Activated CD4-positive, alpha-beta T cell treated with anti-CD3 and anti-CD28 coated beads, Interleukin-2, amount 10 ng/mL, durations not matched to agents 24 days and 14 days (primary cell): ENCODE measurements at regions not wholly inside any gene's neighbourhood (a gene's known extent, or its start where the extent isn't known, plus 50 kb on each side); places are given as distances from the start of the nearest gene placed in this dataset.
"Not testable (repeated sequence)": the region's sequence is repeated elsewhere in the genome, so short reads cannot be mapped to it uniquely, and the experiment has no call there.

Experiments
- DNase-seq: peaks from one replicate; pipeline ENCODE4 v3.0.0; 2022
- H3K27ac Mint-ChIP-seq: one replicate; pipeline ENCODE4 v1.8.0; 2022; ENCODE audit warnings: mild to moderate bottlenecking, mixed read lengths
- H3K27me3 Mint-ChIP-seq: one replicate; pipeline ENCODE4 v1.8.0; 2022; ENCODE audit warnings: mixed read lengths
- H3K36me3 Mint-ChIP-seq: one replicate; pipeline ENCODE4 v1.8.0; 2022; ENCODE audit warnings: low read depth, mild to moderate bottlenecking, mixed read lengths
- H3K4me1 Mint-ChIP-seq: one replicate; pipeline ENCODE4 v1.8.0; 2021; ENCODE audit warnings: mixed read lengths
- H3K4me3 Mint-ChIP-seq: one replicate; pipeline ENCODE4 v1.8.0; 2022; ENCODE audit warnings: mild to moderate bottlenecking, moderate library complexity, mixed read lengths
- H3K9me3 Mint-ChIP-seq: one replicate; pipeline ENCODE4 v1.8.0; 2021; ENCODE audit warnings: mixed read lengths
- intact Hi-C: fragments of 100-400 bp; cut with micrococcal nuclease; formaldehyde crosslinking; loops from one replicate; pipeline ENCODE4 v1.15.1; 2023

DNA sequence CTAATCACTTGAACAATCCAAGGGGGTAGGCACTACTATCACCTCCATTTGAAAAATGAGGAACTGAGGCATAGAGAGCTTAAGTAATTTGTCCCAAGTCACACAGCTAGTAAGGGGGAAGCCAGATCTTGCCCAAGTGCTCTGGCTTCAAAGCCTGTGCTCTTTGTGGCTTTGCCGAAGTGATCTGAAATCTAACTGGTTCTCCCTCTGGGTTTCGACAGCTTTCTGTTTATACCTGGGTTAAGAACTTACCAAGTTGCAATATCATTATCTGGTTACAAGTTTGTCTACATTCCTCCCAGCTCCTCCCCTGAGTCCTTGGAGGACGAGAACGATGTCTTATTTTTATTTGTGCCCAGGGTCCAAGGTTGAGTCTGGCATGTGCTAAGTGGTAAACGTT, 125.3 kb upstream of the RAI2 start:
- H3K4me1 Mint-ChIP-seq, result peaks cover 8% of the 10 kb centered on the region
- H3K36me3 Mint-ChIP-seq, result no peaks in the 10 kb centered on the region
- peaks cover 3% of the 10 kb centered on the region for H3K27me3 Mint-ChIP-seq
- intact Hi-C loops, result no loop called here
- H3K27ac Mint-ChIP-seq, result no peak overlapping the region
- no peak for DNase-seq
- no peak overlapping the region for H3K4me3 Mint-ChIP-seq
- H3K9me3 Mint-ChIP-seq, result no peaks in the 10 kb centered on the region

DNA sequence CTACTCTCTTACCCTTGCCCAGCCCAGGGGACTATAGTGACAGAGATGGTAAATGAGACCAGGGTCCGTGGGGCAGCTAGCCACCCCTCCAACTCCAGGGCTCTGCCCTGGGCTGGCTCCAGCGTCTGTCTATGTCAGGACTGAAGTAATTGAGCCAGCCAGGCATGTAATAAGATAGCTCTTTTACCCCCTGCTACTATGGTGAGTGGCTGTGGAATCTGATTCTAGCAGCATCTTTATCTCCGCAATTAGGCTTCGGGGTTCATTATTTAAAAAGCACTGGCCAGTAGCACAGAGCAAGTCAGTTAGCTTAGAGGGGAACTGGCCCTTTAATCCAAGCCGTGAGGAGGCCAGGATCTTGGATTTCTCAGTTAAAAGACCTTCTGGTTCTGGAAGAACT, 123.3 kb upstream of the RAI2 start:
- Mint-ChIP-seq H3K36me3 (no peaks in the 10 kb centered on the region), H3K27ac (no peak overlapping the region)
- intact Hi-C loops, result no loop called here

DNA sequence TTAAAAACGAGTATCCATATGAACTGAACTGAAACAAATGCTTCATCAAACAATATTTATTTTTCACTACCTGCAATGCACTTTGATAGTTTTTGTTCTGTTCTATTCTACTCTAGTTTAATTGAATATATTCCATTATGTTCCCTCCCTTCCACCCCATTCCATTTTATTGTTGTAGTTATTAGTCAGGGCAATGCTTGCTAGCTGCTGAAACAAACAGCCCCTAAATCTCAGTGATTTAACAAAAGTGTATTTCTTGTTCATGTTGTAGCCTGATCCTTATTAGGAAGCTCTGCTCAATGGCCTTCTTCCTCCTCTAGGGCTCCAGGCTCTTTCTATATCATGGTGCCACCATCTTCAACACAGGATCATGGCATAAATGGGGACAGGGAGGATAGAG, 122.3 kb upstream of the RAI2 start:
- no peaks in the 10 kb centered on the region for H3K9me3 Mint-ChIP-seq
- no peak for DNase-seq
- intact Hi-C loops, result no loop called here
- H3K4me3 Mint-ChIP-seq, result no peak overlapping the region
- no peaks in the 10 kb centered on the region for H3K27me3 Mint-ChIP-seq
- H3K27ac Mint-ChIP-seq, result no peak overlapping the region
- H3K4me1 Mint-ChIP-seq, result peaks cover 8% of the 10 kb centered on the region
- H3K36me3 Mint-ChIP-seq, result no peaks in the 10 kb centered on the region

More for the DNA sequence above, 123.3 kb upstream of the RAI2 start:
- Mint-ChIP-seq H3K4me3 (no peak overlapping the region), H3K9me3 (no peaks in the 10 kb centered on the region), H3K4me1 (peaks cover 8% of the 10 kb centered on the region), H3K27me3 (peaks cover 3% of the 10 kb centered on the region)
- DNase-seq, result no peak

DNA sequence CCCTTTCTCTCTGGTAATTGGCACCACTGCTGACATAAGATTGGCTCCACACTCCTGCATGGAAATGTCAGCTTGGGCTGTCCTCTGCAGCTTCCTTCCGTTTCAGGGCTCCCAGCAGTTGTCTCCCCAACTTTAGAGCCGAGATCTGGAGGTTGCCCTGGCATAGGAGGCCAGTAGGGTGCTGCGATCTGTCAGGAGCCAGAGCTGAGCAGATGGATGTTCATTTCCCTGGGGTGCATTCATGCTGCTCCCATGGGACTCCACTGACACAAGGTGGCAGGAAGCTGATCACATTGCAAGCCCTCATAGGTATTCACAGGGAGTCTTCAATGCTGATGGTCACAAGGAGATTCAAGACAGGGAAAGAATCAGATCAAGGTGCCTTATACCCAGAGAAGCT, 116.6 kb upstream of the RAI2 start:
- H3K27me3 Mint-ChIP-seq, result no peaks in the 10 kb centered on the region
- H3K36me3 Mint-ChIP-seq, result no peaks in the 10 kb centered on the region
- no peaks in the 10 kb centered on the region for H3K9me3 Mint-ChIP-seq
- no peak overlapping the region for H3K27ac Mint-ChIP-seq
- no peak overlapping the region for H3K4me3 Mint-ChIP-seq
- intact Hi-C loops, result no loop called here
- H3K4me1 Mint-ChIP-seq, result no peaks in the 10 kb centered on the region
- no peak for DNase-seq

DNA sequence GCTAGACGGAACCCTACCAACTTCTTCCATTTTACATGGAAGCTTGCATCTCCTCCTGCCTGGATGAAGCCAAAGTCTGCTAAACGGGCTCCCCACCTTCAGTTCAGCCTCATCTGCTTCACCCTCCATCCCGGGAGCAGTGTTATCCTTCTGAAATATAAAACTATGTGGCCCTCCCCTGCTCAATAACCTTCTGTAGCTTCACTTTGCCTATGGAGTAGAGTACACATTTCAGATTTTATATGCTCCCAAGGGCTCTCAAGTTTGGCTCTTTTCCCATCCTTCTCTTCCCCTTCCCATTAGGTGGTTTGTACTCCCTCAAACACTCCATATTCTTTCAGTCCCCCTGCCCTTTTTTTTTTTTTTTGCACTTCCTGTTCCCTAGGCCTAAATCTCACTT, 115.9 kb upstream of the RAI2 start:
- Mint-ChIP-seq H3K36me3 (no peaks in the 10 kb centered on the region), H3K4me1 (no peaks in the 10 kb centered on the region), H3K27me3 (no peaks in the 10 kb centered on the region), H3K4me3 (no peak overlapping the region), H3K9me3 (no peaks in the 10 kb centered on the region), H3K27ac (no peak overlapping the region)
- no peak for DNase-seq
- intact Hi-C loops, result no loop called here

DNA sequence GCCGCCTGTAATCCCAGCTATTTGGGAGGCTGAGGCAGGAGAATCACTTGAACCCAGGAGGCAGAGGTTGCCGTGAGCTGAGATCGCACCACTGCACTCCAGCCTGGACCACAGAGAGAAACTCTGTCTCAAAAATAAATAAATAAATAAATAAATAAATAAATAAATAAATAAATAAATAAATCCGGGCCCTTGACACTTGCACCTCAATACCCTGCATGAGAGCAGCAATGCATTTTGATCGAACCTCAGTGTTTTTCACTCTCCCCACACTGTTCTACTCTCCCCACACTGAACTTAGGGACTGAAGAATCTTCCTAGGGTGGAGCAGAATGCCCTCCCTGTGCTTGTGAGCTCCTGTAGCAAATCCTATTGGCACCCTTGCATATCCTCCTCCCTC, 114.3 kb upstream of the RAI2 start:
- DNase-seq, intact Hi-C loops, H3K4me3 Mint-ChIP-seq, H3K27me3 Mint-ChIP-seq, H3K27ac Mint-ChIP-seq, H3K9me3 Mint-ChIP-seq, H3K36me3 Mint-ChIP-seq, H3K4me1 Mint-ChIP-seq: not testable (repeated sequence)

DNA sequence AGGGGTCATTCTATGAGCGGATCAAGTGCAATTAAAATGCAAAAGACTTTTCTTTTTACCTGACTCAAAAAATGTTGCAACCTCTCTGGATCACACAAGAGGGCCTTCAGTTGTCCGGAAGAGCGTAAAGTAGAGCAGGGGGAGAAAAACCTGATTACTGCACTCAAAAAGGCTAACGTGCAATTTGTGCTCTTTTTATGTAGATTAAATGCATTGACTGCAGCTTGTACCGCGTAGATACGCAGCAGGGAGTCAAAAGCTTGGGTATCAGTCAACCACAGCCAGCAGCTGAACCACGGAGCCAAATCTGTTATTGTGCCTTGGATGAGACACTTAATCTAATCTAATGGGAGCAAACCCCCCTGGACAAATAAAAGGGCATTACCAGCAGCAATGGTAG, 107.3 kb upstream of the RAI2 start:
- no peaks in the 10 kb centered on the region for H3K27me3 Mint-ChIP-seq
- H3K4me3 Mint-ChIP-seq, result no peak overlapping the region
- DNase-seq, result no peak
- no peak overlapping the region for H3K27ac Mint-ChIP-seq
- intact Hi-C loops, result no loop called here
- no peaks in the 10 kb centered on the region for H3K36me3 Mint-ChIP-seq
- no peaks in the 10 kb centered on the region for H3K9me3 Mint-ChIP-seq
- H3K4me1 Mint-ChIP-seq, result no peaks in the 10 kb centered on the region

DNA sequence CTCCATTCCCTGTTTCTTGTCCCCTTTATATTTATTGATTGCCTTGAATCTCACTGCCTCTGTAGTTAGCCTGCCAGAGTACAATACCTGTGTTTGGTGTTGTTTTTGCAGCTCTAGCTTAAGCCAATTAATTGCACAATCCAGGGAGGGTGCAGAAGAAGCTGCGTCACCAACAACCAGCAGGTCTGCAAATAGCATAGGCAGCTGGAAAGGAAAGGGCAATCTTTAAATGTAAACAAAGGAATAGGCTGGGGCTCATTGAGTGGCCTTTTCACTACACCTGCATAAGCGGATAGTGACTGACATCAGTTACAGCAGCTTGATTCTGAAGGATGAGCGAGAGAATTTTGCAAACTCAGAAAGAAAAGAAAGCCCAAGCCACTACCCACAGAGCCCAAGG, 106.8 kb upstream of the RAI2 start:
- Mint-ChIP-seq H3K27ac (no peak overlapping the region), H3K9me3 (no peaks in the 10 kb centered on the region), H3K4me1 (no peaks in the 10 kb centered on the region), H3K4me3 (no peak overlapping the region), H3K27me3 (no peaks in the 10 kb centered on the region), H3K36me3 (no peaks in the 10 kb centered on the region)
- intact Hi-C loops, result no loop called here
- DNase-seq, result no peak

DNA sequence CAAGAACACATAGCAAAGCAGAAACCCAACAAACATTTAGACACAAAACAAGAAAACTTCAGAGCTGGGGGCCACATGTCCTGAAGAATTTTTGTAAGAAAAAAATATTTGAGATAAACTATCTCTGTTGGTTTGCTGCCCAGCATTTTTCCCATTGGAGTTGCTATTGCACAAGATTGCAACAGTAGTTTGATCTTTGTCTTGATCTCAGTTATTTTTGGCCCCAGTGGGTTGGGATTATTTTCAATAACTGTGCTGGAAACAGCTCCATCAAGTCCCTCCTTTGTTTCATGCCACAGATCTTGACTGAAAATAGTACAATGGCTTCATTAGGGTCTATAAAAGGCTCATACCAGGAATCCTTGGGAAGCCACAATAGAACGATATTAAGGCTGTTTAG, 103.8 kb upstream of the RAI2 start:
- H3K27me3 Mint-ChIP-seq, result no peaks in the 10 kb centered on the region
- intact Hi-C loops, result no loop called here
- no peaks in the 10 kb centered on the region for H3K36me3 Mint-ChIP-seq
- no peak for DNase-seq
- H3K9me3 Mint-ChIP-seq, result no peaks in the 10 kb centered on the region
- H3K27ac Mint-ChIP-seq, result no peak overlapping the region
- H3K4me1 Mint-ChIP-seq, result no peaks in the 10 kb centered on the region
- H3K4me3 Mint-ChIP-seq, result no peak overlapping the region

DNA sequence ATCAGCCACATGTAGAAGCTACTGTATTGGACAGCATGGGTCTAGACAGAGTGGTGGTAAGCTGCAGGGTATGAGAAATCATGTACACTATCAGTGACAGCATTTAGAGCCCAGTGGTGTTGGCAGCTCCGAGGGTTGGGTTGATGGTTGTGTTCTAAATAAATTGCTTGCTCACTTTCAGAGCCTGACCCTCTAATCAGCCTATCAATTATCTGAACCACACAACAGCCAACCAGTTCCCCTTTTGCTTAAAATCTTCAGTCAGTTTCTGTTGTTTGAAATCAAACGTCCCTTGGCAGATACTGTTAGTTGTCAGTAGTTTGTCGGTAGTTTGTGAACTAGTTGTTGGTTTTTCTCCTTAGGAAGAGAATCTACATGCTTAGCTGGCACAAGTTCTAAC, 99.8 kb upstream of the RAI2 start:
- no peak for DNase-seq
- H3K27ac Mint-ChIP-seq, result no peak overlapping the region
- intact Hi-C loops, result no loop called here
- no peaks in the 10 kb centered on the region for H3K4me1 Mint-ChIP-seq
- no peaks in the 10 kb centered on the region for H3K36me3 Mint-ChIP-seq
- no peak overlapping the region for H3K4me3 Mint-ChIP-seq
- H3K9me3 Mint-ChIP-seq, result no peaks in the 10 kb centered on the region
- no peaks in the 10 kb centered on the region for H3K27me3 Mint-ChIP-seq

DNA sequence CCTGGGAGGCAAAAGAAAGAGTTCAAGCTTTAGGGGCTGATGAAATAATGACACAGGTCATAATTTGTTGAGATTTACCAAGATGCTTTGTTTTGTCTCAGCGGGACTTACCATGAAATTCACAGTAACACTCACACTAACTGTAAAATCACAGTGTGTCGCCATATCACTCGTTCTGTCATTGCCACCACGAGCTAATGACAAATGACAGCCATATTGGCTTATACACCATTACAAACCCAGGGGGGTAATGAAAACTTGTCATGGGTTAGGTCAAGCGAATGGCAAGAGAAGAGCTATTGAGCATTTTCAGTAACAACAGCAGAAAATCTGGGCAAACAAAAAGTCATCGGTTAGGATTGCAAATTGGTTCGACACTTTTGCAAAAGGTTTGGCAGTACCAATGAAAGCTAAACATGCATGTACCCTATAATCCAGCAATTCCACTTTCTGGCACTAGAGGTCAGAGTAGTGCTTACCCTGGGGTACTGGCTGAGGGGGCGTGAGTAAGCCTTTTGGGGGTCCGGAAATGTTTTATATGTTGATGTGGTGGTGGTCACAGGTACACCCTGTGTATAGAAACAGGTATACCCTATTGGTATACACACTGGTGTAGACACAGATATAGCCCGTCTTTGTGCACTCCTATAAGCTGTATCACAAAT, 83.9 kb upstream of the RAI2 start:
- peaks cover 6% of the 10 kb centered on the region for H3K27me3 Mint-ChIP-seq
- H3K27ac Mint-ChIP-seq, result no peak overlapping the region
- H3K9me3 Mint-ChIP-seq, result no peaks in the 10 kb centered on the region
- H3K4me3 Mint-ChIP-seq, result no peak overlapping the region
- H3K36me3 Mint-ChIP-seq, result no peaks in the 10 kb centered on the region
- intact Hi-C loops, result no loop called here
- H3K4me1 Mint-ChIP-seq, result no peaks in the 10 kb centered on the region
- DNase-seq, result peak; percentile 65

DNA sequence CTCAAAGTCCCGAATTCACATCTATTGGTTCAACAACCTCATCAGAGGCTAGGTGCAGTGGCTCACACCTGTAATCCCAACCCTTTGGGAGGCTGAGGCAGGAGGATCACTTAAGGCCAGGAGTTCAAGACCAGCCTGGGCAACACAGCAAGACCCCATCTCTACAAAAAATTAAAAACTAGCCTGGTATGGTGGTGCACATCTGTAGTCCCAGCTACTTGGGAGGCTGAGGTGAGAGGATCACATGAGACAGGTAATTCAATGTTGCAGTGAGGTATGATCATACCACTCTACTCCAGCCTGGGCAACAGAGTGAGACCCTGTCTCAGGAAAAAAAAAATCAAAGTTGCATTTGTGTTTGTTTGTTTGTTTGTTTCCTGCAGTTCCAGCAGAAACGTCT, 80.1 kb upstream of the RAI2 start:
- H3K4me3 Mint-ChIP-seq, H3K27ac Mint-ChIP-seq, H3K9me3 Mint-ChIP-seq, H3K27me3 Mint-ChIP-seq, intact Hi-C loops, H3K36me3 Mint-ChIP-seq, H3K4me1 Mint-ChIP-seq, DNase-seq: not testable (repeated sequence)

DNA sequence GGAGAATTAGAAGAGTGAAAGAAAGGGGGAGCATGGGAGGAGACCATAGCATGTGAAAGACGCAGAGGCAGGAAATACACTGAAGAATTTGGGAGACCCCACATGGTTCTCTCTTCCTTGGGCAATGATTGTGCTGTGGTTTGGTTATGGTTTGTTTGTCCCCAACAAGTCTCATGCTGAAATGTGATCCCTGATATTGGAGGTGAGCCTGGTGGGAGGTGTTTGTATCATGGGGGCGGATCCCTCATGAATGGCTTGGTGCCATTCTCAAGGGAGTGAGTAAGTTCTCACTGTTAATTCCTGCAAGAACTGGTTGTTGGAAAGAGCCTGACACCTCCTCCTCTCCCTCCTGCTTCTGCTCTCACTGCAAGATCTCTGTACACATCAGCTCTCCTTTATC, 78.6 kb upstream of the RAI2 start:
- H3K4me1 Mint-ChIP-seq, result no peaks in the 10 kb centered on the region
- no peaks in the 10 kb centered on the region for H3K9me3 Mint-ChIP-seq
- no peaks in the 10 kb centered on the region for H3K36me3 Mint-ChIP-seq
- H3K4me3 Mint-ChIP-seq, result no peak overlapping the region
- no peak for DNase-seq
- H3K27me3 Mint-ChIP-seq, result peaks cover 4% of the 10 kb centered on the region
- intact Hi-C loops, result no loop called here
- H3K27ac Mint-ChIP-seq, result no peak overlapping the region

DNA sequence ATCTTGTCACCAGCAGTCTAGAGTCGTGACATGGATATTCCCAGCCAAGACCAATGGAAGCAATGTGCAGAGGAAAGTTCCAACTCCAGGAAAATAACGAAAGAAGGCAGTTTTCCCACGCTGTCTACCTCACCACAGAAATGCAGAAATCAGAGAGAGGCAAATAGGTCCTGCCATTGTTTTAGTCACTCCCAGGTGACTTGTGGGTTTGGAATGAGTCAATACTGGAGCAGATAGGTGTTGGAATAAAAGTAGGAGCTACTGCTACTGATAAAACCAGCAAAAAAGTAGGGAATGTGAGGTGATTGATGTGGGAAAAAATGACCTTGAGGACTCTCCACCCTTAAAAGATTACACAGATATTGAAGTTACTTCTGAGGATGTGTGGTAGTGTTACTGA, 72.8 kb upstream of the RAI2 start:
- no peak overlapping the region for H3K4me3 Mint-ChIP-seq
- intact Hi-C loops, result no loop called here
- no peaks in the 10 kb centered on the region for H3K27me3 Mint-ChIP-seq
- H3K27ac Mint-ChIP-seq, result no peak overlapping the region
- no peak for DNase-seq
- H3K36me3 Mint-ChIP-seq, result no peaks in the 10 kb centered on the region
- H3K4me1 Mint-ChIP-seq, result no peaks in the 10 kb centered on the region
- H3K9me3 Mint-ChIP-seq, result no peaks in the 10 kb centered on the region

DNA sequence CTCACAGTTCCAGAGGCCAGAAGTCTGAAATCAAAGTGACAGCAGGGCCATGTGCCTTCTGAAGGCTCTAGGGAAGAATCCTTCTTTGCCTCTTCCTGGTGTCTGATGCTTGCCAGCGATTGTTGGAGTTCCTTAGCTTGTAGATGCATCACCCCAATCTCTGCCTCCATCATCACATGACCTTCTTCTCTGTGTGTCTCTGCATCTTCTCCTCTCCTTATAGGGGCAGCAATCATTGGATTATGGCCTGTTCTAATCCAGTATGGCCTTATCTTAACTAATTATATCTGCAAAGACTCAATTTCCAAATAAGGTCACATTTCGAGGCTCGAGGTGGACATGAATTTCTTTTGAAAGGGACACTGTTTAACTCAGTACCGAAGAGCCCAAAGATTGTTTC, 71.7 kb upstream of the RAI2 start:
- intact Hi-C loops, result no loop called here
- Mint-ChIP-seq H3K9me3 (no peaks in the 10 kb centered on the region), H3K27me3 (no peaks in the 10 kb centered on the region), H3K4me3 (no peak overlapping the region), H3K4me1 (no peaks in the 10 kb centered on the region), H3K27ac (no peak overlapping the region), H3K36me3 (no peaks in the 10 kb centered on the region)
- no peak for DNase-seq
